HL-60 (cell line): ENCODE measurements at regions not wholly inside any gene's neighbourhood (a gene's known extent, or its start where the extent isn't known, plus 50 kb on each side); places are given as distances from the start of the nearest gene placed in this dataset.

Experiments used
- DNase-seq, 2 experiments: peaks; one replicate each; pipeline ENCODE4 v3.0.0-alpha.2; 2010 to 2020; ENCODE audit warnings: low read depth in 1 of 2, low spot score in 1 of 2
- H3K27ac ChIP-seq: fragments of 250-450 bp; sonication (Bioruptor Pico); replicated peaks from 2 replicates; pipeline ENCODE4 v1.5.1; 2020; ENCODE audit warnings: mild to moderate bottlenecking, moderate library complexity
- H3K27me3 ChIP-seq: fragments of 250-450 bp; sonication (Bioruptor Pico); 2 replicates; pipeline ENCODE4 v1.5.1; 2021; ENCODE audit warnings: mild to moderate bottlenecking, moderate library complexity; ENCODE audit not compliant: insufficient read depth, poor library complexity, severe bottlenecking
- H3K4me3 ChIP-seq: replicated peaks from 2 replicates; pipeline ENCODE4 v1.5.1; 2011; ENCODE audit warnings: mild to moderate bottlenecking, control low read depth, low read length; ENCODE audit not compliant: insufficient read depth
- CTCF ChIP-seq: IDR thresholded peaks from one replicate; pipeline ENCODE4 v1.5.1; 2011; ENCODE audit warnings: low read length, control low read depth, inconsistent platforms; ENCODE audit not compliant: insufficient read depth
- GABPA ChIP-seq: IDR thresholded peaks from 2 replicates; pipeline ENCODE4 v1.6.1; 2012; ENCODE audit warnings: low read depth
- POLR2AphosphoS5 ChIP-seq: IDR thresholded peaks from 2 replicates; pipeline ENCODE4 v1.6.1; 2012; ENCODE audit warnings: low read depth
- REST ChIP-seq: IDR thresholded peaks from 2 replicates; pipeline ENCODE4 v1.6.1; 2012; ENCODE audit warnings: low read depth; ENCODE audit not compliant: insufficient replicate concordance
- SPI1 ChIP-seq: IDR thresholded peaks from 2 replicates; pipeline ENCODE4 v1.6.1; 2012; ENCODE audit warnings: low read depth, mild to moderate bottlenecking, borderline replicate concordance

- Histone ChIP-seq H3K4me3 (no peak overlapping the region), H3K27ac (no peak overlapping the region), H3K27me3 (no peaks in the 10 kb centered on the region)
- no peak for DNase-seq
- TF ChIP-seq GABPA = no peak
- TF ChIP-seq POLR2AphosphoS5 = no peak
These were observed 195.7 kb downstream of the OXSM start for GRCh38 chr3:25985621-25986020.

GRCh38 chr3:25992606-25993005 is 202.7 kb downstream of the OXSM start:
- no peaks in the 10 kb centered on the region for H3K27me3 ChIP-seq
- H3K27ac ChIP-seq = no peak overlapping the region
- no peak for TF ChIP-seq GABPA
- no peak for TF ChIP-seq POLR2AphosphoS5
- no peak for TF ChIP-seq CTCF
- no peak for TF ChIP-seq SPI1
- TF ChIP-seq REST = no peak
- no peak for DNase-seq
- no peak overlapping the region for H3K4me3 ChIP-seq

GRCh38 chr3:26004172-26004571 is 214.3 kb downstream of the OXSM start:
- TF ChIP-seq CTCF (no peak), REST (no peak), SPI1 (no peak), POLR2AphosphoS5 (no peak), GABPA (no peak)

GRCh38 chr3:26011276-26011675 is 221.4 kb downstream of the OXSM start:
- TF ChIP-seq CTCF (no peak), SPI1 (no peak), REST (no peak), GABPA (no peak), POLR2AphosphoS5 (no peak)
- DNase-seq = no peak
- Histone ChIP-seq H3K4me3 (no peak overlapping the region), H3K27ac (no peak overlapping the region), H3K27me3 (no peaks in the 10 kb centered on the region)

More at GRCh38 chr3:26004172-26004571, 214.3 kb downstream of the OXSM start:
- DNase-seq = no peak
- Histone ChIP-seq H3K4me3 (no peak overlapping the region), H3K27ac (no peak overlapping the region), H3K27me3 (no peaks in the 10 kb centered on the region)
